ENCODE measurements at regions not wholly inside any gene's neighbourhood (a gene's known extent, or its start where the extent isn't known, plus 50 kb on each side); places are given as distances from the start of the nearest gene placed in this dataset.
"Not testable (repeated sequence)": the region's sequence is repeated elsewhere in the genome, so short reads cannot be mapped to it uniquely, and the experiment has no call there.

- Histone ChIP-seq H3K27ac (no peak overlapping the region), H3K9me3 (peaks cover 0 to 38% (median 6%) of the 10 kb centered on the region in 11 donors), H3K27me3 (no peaks in the 10 kb centered on the region), H3K4me3 (no peak overlapping the region), H3K4me1 (no peaks in the 10 kb centered on the region), H3K36me3 (no peaks in the 10 kb centered on the region)
- ATAC-seq (no peak), DNase-seq (no peak)
- intact Hi-C loops (cut with DNase I) = no loop called here
- TF ChIP-seq, protein P1, sequence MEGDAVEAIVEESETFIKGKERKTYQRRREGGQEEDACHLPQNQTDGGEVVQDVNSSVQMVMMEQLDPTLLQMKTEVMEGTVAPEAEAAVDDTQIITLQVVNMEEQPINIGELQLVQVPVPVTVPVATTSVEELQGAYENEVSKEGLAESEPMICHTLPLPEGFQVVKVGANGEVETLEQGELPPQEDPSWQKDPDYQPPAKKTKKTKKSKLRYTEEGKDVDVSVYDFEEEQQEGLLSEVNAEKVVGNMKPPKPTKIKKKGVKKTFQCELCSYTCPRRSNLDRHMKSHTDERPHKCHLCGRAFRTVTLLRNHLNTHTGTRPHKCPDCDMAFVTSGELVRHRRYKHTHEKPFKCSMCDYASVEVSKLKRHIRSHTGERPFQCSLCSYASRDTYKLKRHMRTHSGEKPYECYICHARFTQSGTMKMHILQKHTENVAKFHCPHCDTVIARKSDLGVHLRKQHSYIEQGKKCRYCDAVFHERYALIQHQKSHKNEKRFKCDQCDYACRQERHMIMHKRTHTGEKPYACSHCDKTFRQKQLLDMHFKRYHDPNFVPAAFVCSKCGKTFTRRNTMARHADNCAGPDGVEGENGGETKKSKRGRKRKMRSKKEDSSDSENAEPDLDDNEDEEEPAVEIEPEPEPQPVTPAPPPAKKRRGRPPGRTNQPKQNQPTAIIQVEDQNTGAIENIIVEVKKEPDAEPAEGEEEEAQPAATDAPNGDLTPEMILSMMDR (IDR thresholded peaks at IDR 0.05) = no peak
- 69 to 81% methylated on average over 6 of the region's 6 CpGs for WGBS, 2 donors
Observed at GRCh38 chr3:82114589-82114988, 353.1 kb upstream of the GBE1 start.

GRCh38 chr3:82110721-82111120, 349.3 kb upstream of the GBE1 start:
- H3K9me3 ChIP-seq = peaks cover 0 to 30% (median 6%) of the 10 kb centered on the region in 11 donors
- DNase-seq; ATAC-seq; H3K27me3 ChIP-seq; H3K4me1 ChIP-seq; H3K27ac ChIP-seq; intact Hi-C loops (cut with DNase I); H3K36me3 ChIP-seq; H3K4me3 ChIP-seq: not testable (repeated sequence)
- WGBS, 2 donors = 93 to 95% methylated on average over 14 of the region's 14 CpGs

DNA sequence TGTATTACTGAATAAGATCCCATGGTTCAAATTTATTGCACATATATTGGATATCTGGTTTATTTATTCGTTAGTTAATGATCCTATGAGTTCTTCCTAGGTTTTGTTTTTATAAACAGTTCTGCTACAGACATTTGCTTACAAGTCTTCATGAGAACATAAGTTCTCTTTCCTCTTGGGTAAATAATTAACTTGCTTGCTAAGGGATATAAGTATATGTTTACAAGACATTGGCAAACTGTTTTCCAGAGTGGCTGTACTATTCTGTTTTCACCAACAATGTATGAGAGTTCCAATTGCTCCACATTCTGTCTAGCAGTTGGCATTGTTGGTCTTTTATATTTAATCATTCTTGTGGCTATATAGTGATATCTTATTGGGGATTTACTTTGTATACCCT, 341.8 kb upstream of the GBE1 start:
- Histone ChIP-seq H3K27me3 (no peaks in the 10 kb centered on the region), H3K9me3 (peaks cover 0 to 5% (median 0%) of the 10 kb centered on the region in 11 donors), H3K4me1 (no peaks in the 10 kb centered on the region), H3K27ac (no peak overlapping the region), H3K36me3 (no peaks in the 10 kb centered on the region), H3K4me3 (no peak overlapping the region)
- no peak for DNase-seq
- ATAC-seq = no peak
- TF ChIP-seq, protein P1 (IDR thresholded peaks at IDR 0.05) = no peak
- intact Hi-C loops (cut with DNase I) = no loop called here
- 88 to 92% methylated on average over 1 of the region's 1 CpG for WGBS, 2 donors

GRCh38 chr3:82100378-82100777, 338.9 kb upstream of the GBE1 start:
- ATAC-seq = peak in 5 of 8 donors; percentile 42 to 69 (median 65)
- intact Hi-C loops (cut with DNase I) = no loop called here
- no peaks in the 10 kb centered on the region for H3K4me1 ChIP-seq
- peaks cover 0 to 5% (median 0%) of the 10 kb centered on the region in 11 donors for H3K9me3 ChIP-seq
- H3K36me3 ChIP-seq = no peaks in the 10 kb centered on the region
- no peak overlapping the region for H3K27ac ChIP-seq
- 34 to 35% methylated on average over 3 of the region's 3 CpGs for WGBS, 2 donors
- H3K4me3 ChIP-seq = no peak overlapping the region
- TF ChIP-seq, protein P1 (IDR thresholded peaks at IDR 0.05) = no peak
- no peak for DNase-seq
- no peaks in the 10 kb centered on the region for H3K27me3 ChIP-seq

DNA sequence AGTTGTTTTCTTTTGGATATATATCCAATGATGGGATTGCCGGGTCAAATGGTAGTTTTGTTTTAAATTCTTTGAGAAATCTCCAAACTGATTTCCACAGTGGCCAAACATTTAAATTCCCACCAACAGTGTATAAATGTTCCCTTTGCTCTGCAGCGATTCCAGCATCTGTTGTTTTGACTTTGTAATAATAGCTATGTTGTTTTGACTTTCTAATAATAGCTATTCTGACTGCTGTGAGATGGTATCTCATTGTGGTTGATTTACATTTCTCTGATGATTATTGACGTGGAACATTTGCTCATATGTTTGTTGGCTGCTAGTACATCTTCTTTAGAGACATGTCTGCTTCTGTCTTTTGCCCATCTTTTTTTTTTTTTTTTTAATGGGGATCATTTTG, 332.2 kb upstream of the GBE1 start:
- H3K27me3 ChIP-seq = no peaks in the 10 kb centered on the region
- peaks cover 0 to 5% (median 0%) of the 10 kb centered on the region in 11 donors for H3K9me3 ChIP-seq
- TF ChIP-seq, protein P1 (IDR thresholded peaks at IDR 0.05) = no peak
- no peaks in the 10 kb centered on the region for H3K4me1 ChIP-seq
- no peak overlapping the region for H3K27ac ChIP-seq
- DNase-seq (no peak), ATAC-seq (no peak)
- no peak overlapping the region for H3K4me3 ChIP-seq
- WGBS, 2 donors = 84% methylated on average over 3 of the region's 3 CpGs
- intact Hi-C loops (cut with DNase I) = no loop called here
- H3K36me3 ChIP-seq = no peaks in the 10 kb centered on the region

All from heart right ventricle (tissue), 16 donors.